Right forelimb (tissue), 1 donor: ENCODE measurements at regions not wholly inside any gene's neighbourhood (a gene's known extent, or its start where the extent isn't known, plus 50 kb on each side); places are given as distances from the start of the nearest gene placed in this dataset.

Experiments
- DNase-seq: peaks from one replicate; pipeline ENCODE4 v3.0.0-alpha.2; 2018

DNA sequence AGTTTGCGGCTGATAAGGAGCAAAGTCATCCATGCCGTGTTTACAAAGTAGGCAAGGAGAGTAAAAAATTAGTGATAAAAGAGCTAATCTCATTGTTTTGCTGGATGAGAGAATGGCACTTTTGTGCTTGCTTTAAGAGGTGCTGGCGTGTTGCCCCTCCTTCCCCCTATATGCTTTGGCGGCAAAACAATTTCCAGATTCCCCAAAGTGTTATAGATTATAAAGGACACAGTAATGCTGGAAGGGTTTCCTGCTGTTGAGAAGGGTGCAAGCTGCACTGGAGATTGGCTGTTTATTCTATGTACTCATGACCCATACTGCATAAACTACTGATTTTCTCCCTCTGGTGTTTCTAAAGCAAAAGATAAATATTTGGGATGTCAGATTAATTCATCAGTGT is 338.9 kb upstream of the MAP3K7 start:
- no peak for DNase-seq

DNA sequence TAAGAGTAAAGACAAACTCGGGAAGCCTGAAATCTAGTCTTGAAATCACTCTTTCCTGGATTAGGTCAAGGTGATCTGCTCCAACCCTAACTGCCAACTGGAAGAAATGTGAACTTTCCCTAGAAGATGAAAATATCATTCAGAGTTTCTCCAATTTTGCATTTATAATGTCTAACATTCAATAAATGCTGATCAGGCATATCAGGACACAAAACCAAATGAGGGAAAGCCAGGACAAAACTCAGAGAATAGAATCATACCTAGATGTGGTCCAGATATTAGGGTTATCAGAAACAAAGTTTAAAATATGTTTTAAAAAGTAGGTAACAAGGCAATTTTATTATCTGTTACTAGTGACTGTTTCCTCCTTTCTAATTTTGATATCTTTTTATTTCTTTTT is 335.5 kb upstream of the MAP3K7 start:
- DNase-seq, result no peak

DNA sequence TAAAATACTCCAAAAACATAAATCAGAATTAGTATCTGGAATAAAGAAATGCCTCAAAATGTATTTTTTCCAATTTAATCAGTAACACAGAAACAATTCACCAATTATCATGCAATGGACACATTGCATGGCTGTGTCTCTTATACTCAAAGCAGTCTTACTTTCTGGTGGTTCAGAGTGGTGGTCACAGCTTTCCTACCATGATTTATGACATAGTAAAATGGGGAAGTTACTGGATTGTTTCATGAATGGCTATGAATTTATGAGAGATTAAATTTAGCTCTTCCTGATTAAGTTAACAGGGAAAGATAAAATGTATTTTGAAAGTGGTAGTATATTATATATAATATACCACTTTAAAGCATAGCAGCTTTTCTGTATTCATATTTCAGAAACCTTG is 331.5 kb upstream of the MAP3K7 start:
- DNase-seq, result no peak

DNA sequence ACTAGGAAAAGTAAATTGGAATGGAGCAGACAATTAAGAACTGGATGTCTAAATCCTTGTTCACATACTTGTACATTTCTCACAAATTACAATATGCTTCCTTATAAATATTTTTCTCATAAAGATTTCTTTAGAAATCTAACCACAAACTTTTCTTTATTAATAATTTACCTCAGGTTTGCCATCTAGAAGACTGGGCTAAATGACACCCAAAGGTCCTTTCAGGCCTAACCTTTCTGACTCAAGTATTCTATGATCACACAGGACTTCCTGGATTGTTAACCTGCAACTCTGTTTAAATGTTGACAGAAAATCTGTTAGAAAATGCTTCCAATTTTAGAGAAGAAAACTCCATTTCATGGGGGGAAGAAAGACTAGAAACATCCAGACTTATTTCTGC is 330.5 kb upstream of the MAP3K7 start:
- no peak for DNase-seq

DNA sequence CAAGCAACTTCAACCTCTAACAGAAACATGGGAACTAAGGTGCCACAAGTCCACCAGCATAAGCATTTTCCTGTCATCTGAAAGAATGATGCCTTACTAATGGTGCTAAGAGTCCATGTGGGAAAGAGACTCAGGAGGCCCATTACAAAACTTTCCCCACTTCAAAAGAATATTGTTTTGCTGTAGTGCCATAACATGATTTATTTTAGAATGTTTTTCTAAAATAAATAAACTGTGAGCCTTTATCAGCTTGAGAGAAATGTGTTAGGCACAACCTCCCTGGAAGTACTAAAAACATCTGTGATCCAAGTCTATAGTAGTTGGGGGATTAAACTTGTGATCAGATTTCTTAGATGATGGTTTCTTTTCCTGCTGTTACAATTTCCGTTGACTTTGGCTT is 330.1 kb upstream of the MAP3K7 start:
- no peak for DNase-seq

- DNase-seq, result no peak
Measured at GRCh38 chr6:90915224-90915915, 328.5 kb upstream of the MAP3K7 start.

DNA sequence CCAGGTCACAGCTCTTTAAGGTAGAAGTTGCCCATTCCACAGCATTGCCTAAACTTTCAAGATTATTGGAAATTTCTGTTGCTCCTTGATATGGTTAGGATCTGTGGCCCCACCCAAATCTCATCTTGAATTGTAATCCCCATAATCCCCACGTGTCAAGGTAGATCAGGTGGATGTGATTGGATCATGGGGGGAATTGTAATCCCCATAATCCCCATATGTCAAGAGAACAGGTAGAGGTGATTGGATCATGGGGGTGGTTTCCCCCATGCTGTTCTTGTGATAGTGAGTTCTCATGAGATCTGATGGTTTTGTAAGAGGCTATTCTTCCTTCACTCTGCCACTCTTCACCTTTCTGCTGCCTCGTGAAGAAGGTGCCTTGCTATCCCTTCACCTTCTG is 327.4 kb upstream of the MAP3K7 start:
- DNase-seq, result no peak

DNA sequence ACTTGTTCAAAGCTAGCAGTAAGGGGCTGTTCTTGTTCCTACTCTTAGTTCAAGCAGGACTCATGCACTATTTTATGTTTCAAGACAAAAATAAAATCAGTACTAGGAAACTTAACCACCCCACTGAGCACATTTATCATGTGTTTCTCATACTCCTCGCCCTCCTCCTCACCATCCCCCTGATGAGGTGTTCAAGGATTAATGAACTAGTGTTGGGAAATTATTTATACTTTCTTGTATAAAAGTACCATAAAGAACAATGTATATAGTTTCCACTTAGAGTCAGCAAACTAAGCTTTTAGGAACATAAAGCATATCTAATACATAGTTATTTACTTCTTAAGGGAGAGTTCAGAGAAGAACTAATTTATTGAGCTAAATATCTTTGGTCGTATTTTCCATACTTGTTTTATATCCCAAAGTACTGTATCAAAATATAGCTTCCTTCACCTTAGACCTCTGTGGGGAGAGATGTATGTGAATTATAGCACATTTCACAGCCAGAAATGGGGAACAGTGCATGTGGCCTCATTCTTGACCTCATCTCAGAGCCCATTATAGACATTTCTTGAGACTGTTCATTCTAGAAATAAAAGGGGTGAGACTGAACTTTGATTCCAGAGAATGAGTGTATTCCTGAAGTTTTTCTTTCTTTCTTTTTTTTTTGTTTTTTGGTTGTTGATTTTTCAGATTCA is 326.5 kb upstream of the MAP3K7 start:
- no peak for DNase-seq

DNA sequence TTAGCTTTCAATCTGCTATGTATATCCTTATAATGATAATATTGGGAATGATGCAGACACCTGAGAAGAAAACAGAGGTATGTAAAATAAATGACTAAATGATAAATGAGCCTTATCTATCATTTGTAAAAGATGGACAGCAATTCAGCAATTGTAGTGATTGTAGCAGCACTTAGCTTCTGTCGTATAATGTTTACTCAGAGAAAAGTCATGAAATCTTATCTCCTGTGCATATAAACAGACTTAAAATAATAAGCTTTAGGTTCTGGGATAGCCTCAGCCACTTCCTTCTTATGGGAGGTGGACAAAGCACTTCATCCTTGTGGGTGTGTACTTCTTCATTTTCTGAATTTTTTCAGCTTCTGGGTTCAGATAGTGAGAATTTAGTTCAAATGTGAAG is 324.8 kb upstream of the MAP3K7 start:
- no peak for DNase-seq

- no peak for DNase-seq
Measured at GRCh38 chr6:90910893-90911292, 324.0 kb upstream of the MAP3K7 start.

GRCh38 chr6:90907931-90908655 is 321.2 kb upstream of the MAP3K7 start:
- no peak for DNase-seq

- no peak for DNase-seq
Measured at GRCh38 chr6:90905351-90905750, 318.5 kb upstream of the MAP3K7 start.

DNA sequence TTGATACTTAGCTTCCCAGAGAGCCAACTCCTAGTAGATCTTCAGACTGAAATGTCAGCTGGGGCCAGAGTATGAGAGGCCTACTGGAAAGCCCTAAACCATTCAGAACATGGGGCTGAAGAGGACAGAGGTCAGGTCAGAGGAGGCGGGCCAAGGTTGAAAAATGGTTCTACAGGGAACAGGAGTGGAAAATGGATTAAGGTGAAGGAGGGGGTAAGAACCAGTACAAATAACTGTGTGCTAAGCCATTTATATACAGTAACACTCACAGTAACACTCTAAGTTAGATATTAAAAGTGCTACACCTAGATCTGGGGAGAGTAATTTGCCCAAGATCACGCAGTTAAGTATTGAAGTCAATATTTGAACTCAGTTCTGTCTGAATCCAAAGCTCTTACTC is 313.2 kb upstream of the MAP3K7 start:
- DNase-seq, result no peak

DNA sequence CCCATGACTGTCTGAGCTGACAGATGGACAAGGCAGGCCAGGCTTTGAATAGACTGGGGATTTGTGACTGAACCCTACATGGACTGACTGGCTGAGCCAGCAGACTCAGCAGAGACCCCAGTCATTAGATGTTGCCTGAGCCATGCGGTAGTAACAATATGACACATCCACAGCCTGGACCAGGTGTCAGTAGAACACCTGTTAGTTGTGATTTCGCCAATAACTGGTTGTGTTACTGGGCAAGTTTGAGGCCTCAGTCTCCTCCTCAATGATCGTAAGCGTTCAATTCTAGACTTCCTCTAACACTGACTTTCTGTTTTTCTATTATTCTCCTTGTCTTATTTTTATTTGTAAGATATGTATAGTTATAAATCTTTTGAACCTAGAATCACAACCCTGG is 311.9 kb upstream of the MAP3K7 start:
- DNase-seq, result no peak

GRCh38 chr6:90896075-90896547 is 309.2 kb upstream of the MAP3K7 start:
- DNase-seq, result no peak

DNA sequence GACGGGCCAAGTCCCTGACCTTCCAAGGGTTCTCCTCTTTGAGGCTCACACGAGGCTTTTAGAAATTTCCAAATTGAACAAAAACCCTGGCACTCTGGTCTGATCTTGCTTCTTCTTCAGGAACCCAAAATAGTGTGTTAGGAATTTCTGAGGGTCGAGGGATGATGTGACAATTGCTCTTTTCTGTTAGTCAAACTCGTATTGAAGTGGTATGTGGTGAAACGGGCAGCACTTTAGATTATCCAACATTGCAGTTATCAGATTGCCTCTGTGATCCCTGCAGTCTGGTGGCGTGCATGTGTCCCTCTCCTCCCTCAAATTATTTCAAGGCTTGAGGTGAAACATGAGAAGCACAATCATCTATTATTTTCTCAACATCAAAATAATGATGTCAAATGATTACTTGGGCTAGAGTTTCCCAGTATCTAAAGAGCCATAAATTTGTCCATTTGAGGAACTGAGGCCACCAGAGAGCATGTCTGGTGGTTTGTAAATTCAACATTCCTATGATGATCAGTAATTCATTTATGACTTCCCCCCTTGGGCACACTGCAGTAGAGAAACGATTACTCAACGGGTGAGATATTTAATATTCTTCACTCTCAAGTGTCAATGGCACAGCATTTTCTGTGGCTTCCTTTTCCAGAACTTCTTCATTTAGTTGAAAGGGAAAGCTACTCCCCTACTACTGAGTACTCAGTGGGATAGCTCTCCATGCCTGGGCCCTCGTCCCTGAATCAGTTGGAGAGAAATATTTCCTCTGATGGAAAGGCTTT is 308.6 kb upstream of the MAP3K7 start:
- DNase-seq, result no peak

GRCh38 chr6:90894285-90895130 is 307.6 kb upstream of the MAP3K7 start:
- no peak for DNase-seq

GRCh38 chr6:90893400-90893799 is 306.5 kb upstream of the MAP3K7 start:
- DNase-seq, result no peak

DNA sequence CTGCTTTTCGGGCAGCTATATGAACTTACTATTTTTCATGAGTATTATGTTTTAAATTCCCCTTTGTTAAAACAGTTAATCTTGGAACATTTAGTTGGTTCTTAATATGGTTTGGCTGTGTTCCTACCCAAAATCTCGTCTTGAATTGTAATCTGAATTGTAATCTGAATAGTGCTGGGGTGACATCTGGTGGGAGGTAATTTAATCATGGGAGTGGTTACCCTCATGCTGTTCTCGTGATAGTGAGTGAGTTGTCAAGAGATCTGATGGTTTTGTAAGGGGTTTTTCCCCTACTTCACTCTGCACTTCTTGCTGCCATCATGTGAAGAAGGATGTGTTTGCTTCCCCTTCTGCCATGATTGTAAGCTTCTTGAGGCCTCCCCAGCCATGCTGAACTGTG is 305.4 kb upstream of the MAP3K7 start:
- DNase-seq, result no peak

- no peak for DNase-seq
Measured at GRCh38 chr6:90891355-90891754, 304.5 kb upstream of the MAP3K7 start.

- no peak for DNase-seq
Measured at GRCh38 chr6:90890683-90891330, 303.9 kb upstream of the MAP3K7 start.

DNA sequence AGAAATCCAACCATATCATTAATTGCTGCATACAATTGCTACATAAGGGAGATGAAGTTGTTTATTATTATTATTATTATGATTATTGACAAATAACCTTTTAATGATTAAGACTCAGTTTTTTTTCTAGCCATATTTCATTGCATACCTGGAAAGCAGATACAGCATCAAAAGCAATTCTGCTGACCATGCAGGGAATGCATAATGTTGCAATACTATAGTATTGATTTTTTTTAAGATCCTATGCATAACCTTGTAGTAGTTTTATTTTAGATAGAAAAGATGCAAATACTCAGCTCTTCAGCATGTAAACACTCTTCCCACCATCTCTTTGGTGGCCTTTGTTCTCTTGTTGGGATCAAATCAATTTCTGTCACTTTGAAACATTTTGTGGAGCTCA is 300.9 kb upstream of the MAP3K7 start:
- DNase-seq, result no peak
